IMR-90 (cell line): ENCODE measurements at regions not wholly inside any gene's neighbourhood (a gene's known extent, or its start where the extent isn't known, plus 50 kb on each side); places are given as distances from the start of the nearest gene placed in this dataset.

Experiments
- ATAC-seq: fragments of 200-7000 bp; cut with Tn5 transposase; 2 replicates; pipeline ENCODE4 v1.9.1; 2020; ENCODE audit warnings: low read depth, mild to moderate bottlenecking, moderate library complexity
- BruUV-seq: library from RNA; stranded (reverse); fragments of 400-500 nt; replicated peaks from 2 replicates; lab custom pipeline; 2021; lab: Mats Ljungman, UMichigan
- CTCF ChIA-PET: fragments of 300-600 bp; formaldehyde crosslinking; extraction: SDS; loops from one replicate; lab custom pipeline; 2021; ENCODE audit warnings: antibody characterized with exemption; lab: Yijun Ruan, JAX
- POLR2A ChIA-PET: fragments of 300-600 bp; sonication (Branson Sonifier 250); formaldehyde crosslinking; loops from one replicate; lab custom pipeline; 2022; ENCODE audit warnings: antibody characterized with exemption; ENCODE audit not compliant: unreplicated experiment; lab: Charles Lee
- DNase-seq: peaks from one replicate; pipeline ENCODE4 v3.0.0; 2013
- H2AFZ ChIP-seq: replicated peaks from 2 replicates; pipeline ENCODE3; 2013; ENCODE audit warnings: low read length, mild to moderate bottlenecking; ENCODE audit not compliant: poor library complexity
- H2AK5ac ChIP-seq: 2 replicates; pipeline ENCODE4 v1.6.1; 2013; ENCODE audit warnings: low read depth, low read length, inconsistent platforms
- H2AK9ac ChIP-seq: replicated peaks from 2 replicates; pipeline ENCODE3; 2013; ENCODE audit warnings: mild to moderate bottlenecking, low read depth, low read length, moderate library complexity; ENCODE audit not compliant: poor library complexity
- H2BK120ac ChIP-seq: 2 replicates; pipeline ENCODE4 v1.6.1; 2013; ENCODE audit warnings: low read depth, low read length, inconsistent platforms
- H2BK15ac ChIP-seq: 3 replicates; pipeline ENCODE4 v1.6.1; 2013; ENCODE audit warnings: low read depth, low read length, inconsistent platforms
- H2BK20ac ChIP-seq: 2 replicates; pipeline ENCODE4 v1.6.1; 2013; ENCODE audit warnings: low read depth, mild to moderate bottlenecking, inconsistent platforms, low read length, moderate library complexity
- H2BK5ac ChIP-seq: 2 replicates; pipeline ENCODE4 v1.6.1; 2013; ENCODE audit warnings: mild to moderate bottlenecking, low read depth, low read length, inconsistent platforms; ENCODE audit not compliant: poor library complexity, severe bottlenecking
- H3K14ac ChIP-seq: replicated peaks from 2 replicates; pipeline ENCODE4 v1.6.1; 2013; ENCODE audit warnings: low read depth, low read length, inconsistent platforms
- H3K18ac ChIP-seq: 2 replicates; pipeline ENCODE4 v1.6.1; 2013; ENCODE audit warnings: low read depth, low read length, control low read depth
- H3K23ac ChIP-seq: 2 replicates; pipeline ENCODE4 v1.6.1; 2013; ENCODE audit warnings: low read depth, low read length, inconsistent platforms
- H3K27ac ChIP-seq: 2 replicates; pipeline ENCODE4 v1.5.1; 2013; ENCODE audit warnings: mild to moderate bottlenecking, control low read depth, low read length; ENCODE audit not compliant: insufficient read depth
- H3K27me3 ChIP-seq: 2 replicates; pipeline ENCODE4 v1.6.1; 2013; ENCODE audit warnings: low read length; ENCODE audit not compliant: control insufficient read depth, insufficient read depth
- H3K36me3 ChIP-seq: 2 replicates; pipeline ENCODE4 v1.6.1; 2013; ENCODE audit warnings: low read length, mixed read lengths; ENCODE audit not compliant: control insufficient read depth, insufficient read depth
- H3K4ac ChIP-seq: 2 replicates; pipeline ENCODE4 v1.6.1; 2013; ENCODE audit warnings: low read depth, low read length, inconsistent platforms
- H3K4me1 ChIP-seq: 2 replicates; pipeline ENCODE4 v1.6.1; 2013; ENCODE audit warnings: low read length, mixed read lengths; ENCODE audit not compliant: control insufficient read depth, insufficient read depth
- H3K4me2 ChIP-seq: 2 replicates; pipeline ENCODE4 v1.6.1; 2013; ENCODE audit warnings: low read depth, mild to moderate bottlenecking, control low read depth, low read length, moderate library complexity
- H3K4me3 ChIP-seq: 2 replicates; pipeline ENCODE4 v1.5.1; 2013; ENCODE audit warnings: low read depth, mild to moderate bottlenecking, control low read depth, low read length, moderate library complexity; ENCODE audit not compliant: insufficient read depth
- H3K56ac ChIP-seq: 2 replicates; pipeline ENCODE4 v1.6.1; 2013; ENCODE audit warnings: low read length, inconsistent platforms; ENCODE audit not compliant: insufficient read depth; ENCODE audit errors: extremely low read depth
- H3K79me1 ChIP-seq, 2 experiments: 2 replicates each; pipeline ENCODE4 v1.6.1; 2013; ENCODE audit warnings: low read length in 2 of 2, inconsistent platforms in 1 of 2, low read depth in 1 of 2
- H3K9ac ChIP-seq: 2 replicates; pipeline ENCODE4 v1.6.1; 2013; ENCODE audit warnings: low read depth, low read length, control low read depth
- H3K9me1 ChIP-seq: 2 replicates; pipeline ENCODE4 v1.6.1; 2013; ENCODE audit warnings: low read length, inconsistent platforms; ENCODE audit not compliant: insufficient read depth
- H3K9me3 ChIP-seq: 2 replicates; pipeline ENCODE4 v1.6.1; 2013; ENCODE audit warnings: low read length; ENCODE audit not compliant: control insufficient read depth, insufficient read depth
- H4K20me1 ChIP-seq: 2 replicates; pipeline ENCODE4 v1.6.1; 2013; ENCODE audit warnings: low read length, inconsistent platforms; ENCODE audit not compliant: insufficient read depth
- H4K5ac ChIP-seq: 2 replicates; pipeline ENCODE4 v1.6.1; 2013; ENCODE audit warnings: mild to moderate bottlenecking, low read depth, low read length, control low read depth
- H4K8ac ChIP-seq, 2 experiments: 2 replicates each; pipeline ENCODE4 v1.6.1; 2013; ENCODE audit warnings: low read depth in 2 of 2, low read length in 2 of 2, control low read depth in 1 of 2, inconsistent platforms in 1 of 2
- H4K91ac ChIP-seq: 2 replicates; pipeline ENCODE4 v1.6.1; 2013; ENCODE audit warnings: low read depth, low read length, inconsistent platforms; ENCODE audit not compliant: insufficient read depth
- BHLHE40 ChIP-seq: fragments of 150-350 bp; IDR thresholded peaks from 2 replicates; pipeline ENCODE4 v1.6.1; 2016; ENCODE audit warnings: mild to moderate bottlenecking, low read depth, low read length
- CEBPB ChIP-seq: IDR thresholded peaks from 2 replicates; pipeline ENCODE4 v1.6.1; 2012; ENCODE audit warnings: low read depth, low read length, improper control_type of control experiment
- CHD1 ChIP-seq: IDR thresholded peaks from 2 replicates; pipeline ENCODE4 v1.6.1; 2012; ENCODE audit warnings: low read depth, low read length, improper control_type of control experiment
- FOS ChIP-seq: fragments of 150-350 bp; IDR thresholded peaks from 2 replicates; pipeline ENCODE4 v1.6.1; 2016; ENCODE audit warnings: low read depth, low read length
- MAFK ChIP-seq: IDR thresholded peaks from 2 replicates; pipeline ENCODE4 v1.6.1; 2012; ENCODE audit warnings: low read depth, low read length, improper control_type of control experiment
- MAZ ChIP-seq: IDR thresholded peaks from 2 replicates; pipeline ENCODE4 v1.6.1; 2012; ENCODE audit warnings: low read depth, mild to moderate bottlenecking, low read length, improper control_type of control experiment, moderate library complexity, borderline replicate concordance
- MXI1 ChIP-seq: IDR thresholded peaks from 2 replicates; pipeline ENCODE4 v1.6.1; 2012; ENCODE audit warnings: low read depth, mild to moderate bottlenecking, low read length, moderate library complexity, borderline replicate concordance
- NFE2L2 ChIP-seq: fragments of 150-350 bp; IDR thresholded peaks from 2 replicates; pipeline ENCODE4 v1.6.1; 2016; ENCODE audit warnings: low read depth, mild to moderate bottlenecking, low read length
- POLR2A ChIP-seq: IDR thresholded peaks from 2 replicates; pipeline ENCODE4 v1.6.1; 2012; ENCODE audit warnings: mild to moderate bottlenecking, low read depth, low read length
- RAD21 ChIP-seq: IDR thresholded peaks from 2 replicates; pipeline ENCODE4 v1.6.1; 2012; ENCODE audit warnings: low read length, improper control_type of control experiment
- RCOR1 ChIP-seq: IDR thresholded peaks from 2 replicates; pipeline ENCODE4 v1.6.1; 2012; ENCODE audit warnings: mild to moderate bottlenecking, low read length, improper control_type of control experiment; ENCODE audit not compliant: insufficient replicate concordance
- RFX5 ChIP-seq: IDR thresholded peaks from 2 replicates; pipeline ENCODE4 v1.8.0; 2012; ENCODE audit warnings: low read depth, mild to moderate bottlenecking, low read length, moderate library complexity
- SMC3 ChIP-seq: fragments of 150-350 bp; IDR thresholded peaks from 2 replicates; pipeline ENCODE4 v1.6.1; 2016; ENCODE audit warnings: low read depth, mild to moderate bottlenecking, antibody characterized with exemption, low read length, moderate library complexity
- dilution Hi-C: fragments of 300-500 bp; cut with HindIII; formaldehyde crosslinking; loops from one replicate; pipeline ENCODE4 v1.14.3; 2018; ENCODE audit warnings: low sequenced_read_pairs; ENCODE audit not compliant: unreplicated experiment
- in situ Hi-C: fragments of 300-500 bp; cut with MboI; formaldehyde crosslinking; loops from 3 replicates; pipeline ENCODE4 v1.14.3; 2019; ENCODE audit warnings: low sequenced_read_pairs, inconsistent platforms, mixed read lengths
- intact Hi-C: fragments of 100-400 bp; cut with micrococcal nuclease; formaldehyde crosslinking; loops from 2 replicates; pipeline ENCODE4 v1.10.0; 2022
- TF ChIP-seq, protein P1 (sequence below): fragments of 150-350 bp; IDR thresholded peaks from 2 replicates; pipeline ENCODE4 v1.6.1; 2016; ENCODE audit warnings: low read depth, mild to moderate bottlenecking, low read length, moderate library complexity, borderline replicate concordance
- TF ChIP-seq, protein P2 (sequence below): conservative IDR thresholded peaks from 2 replicates; pipeline ENCODE4 v1.5.1; 2012; ENCODE audit warnings: mild to moderate bottlenecking, low read depth, low read length, improper control_type of control experiment
- TF ChIP-seq, protein P3 (sequence below): fragments of 150-350 bp; IDR thresholded peaks from 2 replicates; pipeline ENCODE4 v1.6.1; 2017; ENCODE audit warnings: mild to moderate bottlenecking, antibody characterized with exemption, low read length, low read depth

DNA sequence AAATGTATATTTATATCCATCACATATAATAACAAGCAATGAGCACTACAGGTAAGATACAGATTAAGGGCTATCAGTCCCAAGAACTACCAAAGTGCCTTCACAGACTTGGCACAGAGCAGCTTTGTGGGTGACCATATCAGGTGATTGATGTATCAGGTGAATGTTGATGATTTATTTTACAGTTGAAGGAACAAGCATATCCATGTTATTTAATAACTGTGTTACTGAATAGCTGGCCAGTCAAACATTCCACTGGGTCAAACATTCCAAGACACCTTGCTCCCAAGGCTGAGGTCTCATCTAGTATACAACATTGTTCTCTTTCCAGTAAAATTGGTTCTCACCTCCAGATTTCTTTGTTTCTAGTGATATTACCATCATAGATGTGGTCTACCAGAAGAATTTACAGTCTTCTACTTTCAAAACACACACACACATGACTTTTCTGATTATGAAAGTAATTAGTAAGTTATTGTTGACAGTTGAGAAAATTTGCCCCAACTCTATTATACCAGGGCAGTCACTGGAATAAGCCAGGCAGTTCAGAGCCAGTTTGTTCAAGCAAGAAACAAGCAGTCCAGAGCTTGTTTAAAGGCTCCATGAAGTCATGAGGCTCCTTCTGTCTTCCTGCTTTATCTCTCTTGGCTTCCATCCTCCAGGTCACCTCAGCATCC is 68.2 kb downstream of the ELAPOR2 start:
- TF ChIP-seq, protein P1, sequence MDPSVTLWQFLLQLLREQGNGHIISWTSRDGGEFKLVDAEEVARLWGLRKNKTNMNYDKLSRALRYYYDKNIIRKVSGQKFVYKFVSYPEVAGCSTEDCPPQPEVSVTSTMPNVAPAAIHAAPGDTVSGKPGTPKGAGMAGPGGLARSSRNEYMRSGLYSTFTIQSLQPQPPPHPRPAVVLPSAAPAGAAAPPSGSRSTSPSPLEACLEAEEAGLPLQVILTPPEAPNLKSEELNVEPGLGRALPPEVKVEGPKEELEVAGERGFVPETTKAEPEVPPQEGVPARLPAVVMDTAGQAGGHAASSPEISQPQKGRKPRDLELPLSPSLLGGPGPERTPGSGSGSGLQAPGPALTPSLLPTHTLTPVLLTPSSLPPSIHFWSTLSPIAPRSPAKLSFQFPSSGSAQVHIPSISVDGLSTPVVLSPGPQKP: no peak
- TF ChIP-seq RFX5 (no peak), POLR2A (no peak), NFE2L2 (no peak), CHD1 (no peak), CEBPB (no peak), MAFK (no peak), RCOR1 (no peak), BHLHE40 (no peak), MXI1 (no peak), RAD21 (no peak), FOS (no peak), MAZ (no peak), SMC3 (no peak)
- TF ChIP-seq, protein P2, sequence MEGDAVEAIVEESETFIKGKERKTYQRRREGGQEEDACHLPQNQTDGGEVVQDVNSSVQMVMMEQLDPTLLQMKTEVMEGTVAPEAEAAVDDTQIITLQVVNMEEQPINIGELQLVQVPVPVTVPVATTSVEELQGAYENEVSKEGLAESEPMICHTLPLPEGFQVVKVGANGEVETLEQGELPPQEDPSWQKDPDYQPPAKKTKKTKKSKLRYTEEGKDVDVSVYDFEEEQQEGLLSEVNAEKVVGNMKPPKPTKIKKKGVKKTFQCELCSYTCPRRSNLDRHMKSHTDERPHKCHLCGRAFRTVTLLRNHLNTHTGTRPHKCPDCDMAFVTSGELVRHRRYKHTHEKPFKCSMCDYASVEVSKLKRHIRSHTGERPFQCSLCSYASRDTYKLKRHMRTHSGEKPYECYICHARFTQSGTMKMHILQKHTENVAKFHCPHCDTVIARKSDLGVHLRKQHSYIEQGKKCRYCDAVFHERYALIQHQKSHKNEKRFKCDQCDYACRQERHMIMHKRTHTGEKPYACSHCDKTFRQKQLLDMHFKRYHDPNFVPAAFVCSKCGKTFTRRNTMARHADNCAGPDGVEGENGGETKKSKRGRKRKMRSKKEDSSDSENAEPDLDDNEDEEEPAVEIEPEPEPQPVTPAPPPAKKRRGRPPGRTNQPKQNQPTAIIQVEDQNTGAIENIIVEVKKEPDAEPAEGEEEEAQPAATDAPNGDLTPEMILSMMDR: no peak
- TF ChIP-seq, protein P3, sequence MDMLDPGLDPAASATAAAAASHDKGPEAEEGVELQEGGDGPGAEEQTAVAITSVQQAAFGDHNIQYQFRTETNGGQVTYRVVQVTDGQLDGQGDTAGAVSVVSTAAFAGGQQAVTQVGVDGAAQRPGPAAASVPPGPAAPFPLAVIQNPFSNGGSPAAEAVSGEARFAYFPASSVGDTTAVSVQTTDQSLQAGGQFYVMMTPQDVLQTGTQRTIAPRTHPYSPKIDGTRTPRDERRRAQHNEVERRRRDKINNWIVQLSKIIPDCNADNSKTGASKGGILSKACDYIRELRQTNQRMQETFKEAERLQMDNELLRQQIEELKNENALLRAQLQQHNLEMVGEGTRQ: no peak
- H3K4me3 ChIP-seq: no peak overlapping the region
- H3K56ac ChIP-seq: no peak overlapping the region
- DNase-seq (no peak), ATAC-seq (no peak)
- H4K5ac ChIP-seq: no peak overlapping the region
- no peak overlapping the region for H3K4ac ChIP-seq
- H3K4me2 ChIP-seq: no peak overlapping the region
- H3K4me1 ChIP-seq: no peaks in the 10 kb centered on the region
- no peak overlapping the region for H2AK5ac ChIP-seq
- no peak overlapping the region for H3K23ac ChIP-seq
- no peak overlapping the region for H3K18ac ChIP-seq
- no peak overlapping the region for H2BK120ac ChIP-seq
- no peak overlapping the region for H2AK9ac ChIP-seq
- intact Hi-C loops (no loop called here), in situ Hi-C loops (no loop called here), dilution Hi-C loops (no loop called here)
- no peaks in the 10 kb centered on the region for H3K27me3 ChIP-seq
- H3K27ac ChIP-seq: no peak overlapping the region
- H2BK15ac ChIP-seq: no peak overlapping the region
- H2AFZ ChIP-seq: no peak overlapping the region
- no peaks in the 10 kb centered on the region for H4K20me1 ChIP-seq
- no peaks in the 10 kb centered on the region for H3K9me3 ChIP-seq
- ChIA-PET POLR2A (no interaction called here), CTCF (no interaction called here)
- no peak overlapping the region for H4K91ac ChIP-seq
- H2BK20ac ChIP-seq: no peak overlapping the region
- no peaks in the 10 kb centered on the region for H3K9me1 ChIP-seq
- no peak overlapping the region for H4K8ac ChIP-seq
- H3K14ac ChIP-seq: no peak overlapping the region
- no peak overlapping the region for H3K9ac ChIP-seq
- no peaks in the 10 kb centered on the region for H3K79me1 ChIP-seq
- BruUV-seq: no TSS peak
- H2BK5ac ChIP-seq: no peak overlapping the region
- no peaks in the 10 kb centered on the region for H3K36me3 ChIP-seq
